GM18907 (cell line): ENCODE measurements at regions not wholly inside any gene's neighbourhood (a gene's known extent, or its start where the extent isn't known, plus 50 kb on each side); places are given as distances from the start of the nearest gene placed in this dataset.
"Not testable (repeated sequence)": the region's sequence is repeated elsewhere in the genome, so short reads cannot be mapped to it uniquely, and the experiment has no call there.

Experiments used
- ATAC-seq: cut with Tn5 transposase; IDR thresholded peaks from one replicate; pipeline ENCODE4 v1.9.1; 2021; ENCODE audit warnings: mild to moderate bottlenecking, moderate library complexity; ENCODE audit not compliant: unreplicated experiment

DNA sequence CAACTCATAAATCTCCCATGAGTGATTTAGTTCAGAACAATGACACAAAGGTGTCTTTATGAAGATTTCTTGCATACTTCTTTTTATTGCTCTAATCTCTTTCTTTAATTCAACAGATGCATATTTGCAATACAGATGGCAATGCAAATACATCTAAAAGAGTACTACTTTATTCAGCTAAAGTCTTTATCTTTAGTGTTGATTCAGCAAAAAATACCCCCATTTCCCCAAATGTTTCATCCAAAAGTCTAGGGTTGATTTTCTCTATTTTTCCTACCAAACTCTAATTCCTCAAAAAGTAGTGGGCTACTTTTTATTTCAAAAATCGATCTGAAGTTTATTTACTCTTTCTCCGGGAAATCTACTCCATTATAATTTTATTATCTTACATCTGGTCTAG is 1055.2 kb downstream of the STIM2 start:
- ATAC-seq, result no peak

DNA sequence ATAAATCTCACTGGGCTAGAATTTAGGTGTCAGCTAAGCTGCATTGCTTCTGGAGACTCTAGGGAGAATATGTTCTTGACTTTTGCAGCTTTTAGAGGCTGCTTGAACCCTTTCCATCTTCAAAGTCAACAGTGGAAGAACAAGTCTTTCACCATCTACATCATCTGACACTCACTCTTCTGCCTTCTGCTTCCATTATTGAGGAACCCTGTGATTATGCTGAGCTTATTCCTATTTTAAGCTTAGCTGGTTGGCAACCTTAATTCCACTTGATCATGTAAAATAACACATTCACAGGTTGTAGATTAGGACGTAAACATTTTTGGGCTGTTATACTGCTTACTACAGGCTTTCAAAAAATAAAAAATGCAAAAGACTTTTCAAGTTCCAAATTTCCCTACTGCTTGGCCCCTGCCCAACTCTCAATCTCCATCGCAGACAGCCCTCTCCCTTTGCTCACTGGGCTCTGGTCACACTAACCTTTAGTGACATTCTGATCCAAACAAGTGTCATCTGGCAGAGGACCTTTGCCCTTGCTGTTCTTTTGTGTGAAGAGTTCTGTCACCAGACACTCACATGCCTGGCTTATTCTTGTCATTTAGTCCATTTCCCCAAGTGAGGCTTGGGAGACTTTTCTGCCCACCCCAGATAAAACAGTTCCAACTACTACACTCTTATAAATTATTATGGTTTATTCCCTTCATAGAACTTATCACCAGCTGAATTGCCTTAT is 1056.0 kb downstream of the STIM2 start:
- ATAC-seq, result no peak

GRCh38 chr4:27917381-27917780 is 1056.7 kb downstream of the STIM2 start:
- ATAC-seq, result no peak

GRCh38 chr4:27921231-27921630 is 1060.6 kb downstream of the STIM2 start:
- no peak for ATAC-seq

- ATAC-seq, result no peak
These were observed 1068.3 kb downstream of the STIM2 start for GRCh38 chr4:27928761-27929540.

DNA sequence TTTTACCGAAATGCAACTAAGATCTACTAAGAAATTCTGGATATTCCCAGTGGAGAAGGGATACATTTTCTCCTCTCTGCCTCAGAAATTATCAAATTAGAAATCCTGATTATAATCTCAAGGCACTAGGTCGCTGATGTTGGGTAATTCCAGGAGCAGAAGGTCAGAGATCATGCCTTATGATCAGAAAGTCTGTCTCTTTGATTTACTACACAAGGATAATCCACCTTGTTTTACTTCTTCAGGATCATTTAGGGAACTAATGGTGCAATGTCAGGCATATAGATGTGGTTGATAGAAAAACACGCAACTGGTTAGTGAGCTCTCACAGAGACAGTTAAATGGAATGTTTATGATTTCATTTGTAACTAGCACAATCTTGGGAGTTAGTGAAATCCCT is 1069.7 kb downstream of the STIM2 start:
- no peak for ATAC-seq

GRCh38 chr4:27930976-27931375 is 1070.3 kb downstream of the STIM2 start:
- ATAC-seq, result no peak

GRCh38 chr4:27931584-27931983 is 1070.9 kb downstream of the STIM2 start:
- ATAC-seq, result no peak

DNA sequence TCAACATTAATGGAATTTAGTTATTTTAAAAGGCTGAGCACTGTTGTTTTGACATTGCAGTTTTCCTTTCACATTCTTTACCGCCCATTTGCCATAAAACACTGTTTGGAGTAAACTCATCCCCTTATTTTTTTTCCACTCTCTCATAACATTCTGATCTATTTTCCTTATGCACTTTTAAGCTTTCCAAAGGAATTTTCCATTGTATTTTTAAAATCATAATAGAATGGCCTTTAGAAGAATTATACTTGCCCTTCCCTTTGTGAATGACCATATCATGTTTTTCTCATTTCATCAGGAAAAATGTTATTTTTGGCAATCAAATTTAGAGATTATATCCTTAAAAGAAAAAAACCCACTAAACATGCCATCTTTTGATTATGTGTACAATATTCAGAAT is 1074.2 kb downstream of the STIM2 start:
- ATAC-seq, result no peak

- no peak for ATAC-seq
These were observed 1086.2 kb downstream of the STIM2 start for GRCh38 chr4:27946799-27947198.

DNA sequence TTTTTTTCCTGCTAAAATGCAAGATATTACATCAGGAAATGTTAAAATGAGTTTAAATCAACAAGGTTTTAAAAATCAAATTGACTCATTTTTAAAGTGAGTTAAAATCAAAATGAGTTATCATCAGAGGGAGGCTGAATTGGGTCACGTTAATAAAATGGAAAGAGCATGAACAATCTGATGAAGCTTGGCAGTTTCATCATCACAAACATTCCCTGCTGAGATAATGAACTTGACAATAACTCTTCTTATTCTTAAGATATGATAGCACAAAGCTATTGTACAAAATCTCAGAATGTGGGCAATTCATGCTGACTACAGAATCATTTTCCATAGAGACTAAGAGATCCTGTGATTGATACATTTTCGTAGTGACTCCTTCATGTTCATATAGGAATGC is 1086.7 kb downstream of the STIM2 start:
- no peak for ATAC-seq

DNA sequence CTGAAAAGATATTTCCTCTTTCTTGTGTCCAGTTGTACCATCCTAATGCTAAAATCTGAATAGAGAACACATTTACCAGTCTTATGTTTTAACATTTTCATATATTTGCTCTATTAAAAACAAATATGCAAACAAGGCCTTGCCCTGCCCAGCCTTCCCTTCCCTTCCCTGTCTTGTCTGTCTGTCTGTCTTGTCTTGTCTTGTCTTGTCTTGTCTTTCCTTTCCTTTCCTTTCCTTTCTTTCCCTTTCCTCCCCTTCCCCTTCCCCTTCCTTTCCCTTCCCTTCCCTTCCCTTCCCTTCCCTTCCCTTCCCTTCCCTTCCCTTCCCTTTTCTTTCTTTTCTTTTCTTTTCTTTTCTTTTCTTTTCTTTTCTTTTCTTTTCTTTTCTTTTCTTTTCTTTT is 1103.5 kb downstream of the STIM2 start:
- ATAC-seq, result no peak

GRCh38 chr4:27966664-27967063 is 1106.0 kb downstream of the STIM2 start:
- ATAC-seq, result no peak

- ATAC-seq, result no peak
These were observed 1112.4 kb downstream of the STIM2 start for GRCh38 chr4:27973056-27973455.

- ATAC-seq, result no peak
These were observed 1113.1 kb downstream of the STIM2 start for GRCh38 chr4:27973700-27974099.

- no peak for ATAC-seq
These were observed 1113.7 kb downstream of the STIM2 start for GRCh38 chr4:27974339-27974738.

- ATAC-seq, result not testable (repeated sequence)
These were observed 1114.2 kb downstream of the STIM2 start for GRCh38 chr4:27974881-27975280.

GRCh38 chr4:27978427-27979109 is 1117.9 kb downstream of the STIM2 start:
- not testable (repeated sequence) for ATAC-seq

DNA sequence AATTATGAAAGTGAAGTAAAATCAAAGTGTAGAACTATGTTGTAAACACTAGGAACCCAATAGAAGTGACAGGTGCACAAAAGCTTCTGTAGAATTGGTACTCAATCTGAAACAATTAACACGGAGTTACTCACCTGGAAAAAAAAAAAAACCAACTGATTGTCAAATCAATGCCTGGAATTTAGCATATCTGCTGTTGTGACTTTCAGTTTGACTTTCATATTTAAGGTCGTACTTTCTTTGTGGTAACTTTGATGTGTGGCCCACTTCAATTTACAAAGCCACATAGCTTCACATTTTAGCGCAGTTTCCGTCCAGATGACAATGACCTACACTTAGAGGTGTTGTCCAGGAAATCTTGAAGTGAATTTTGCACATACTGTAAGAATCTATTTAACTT is 1124.9 kb downstream of the STIM2 start:
- ATAC-seq, result no peak

GRCh38 chr4:27986476-27986875 is 1125.8 kb downstream of the STIM2 start:
- ATAC-seq, result no peak

GRCh38 chr4:28001698-28002097 is 1141.1 kb downstream of the STIM2 start:
- ATAC-seq, result no peak

- no peak for ATAC-seq
These were observed 1143.9 kb downstream of the STIM2 start for GRCh38 chr4:28004520-28004919.
